Dendritic cell treated with granulocyte-macrophage colony-stimulating factor and Interleukin-4, amounts not matched to agents 40 ng/mL and 50 ng/mL, for 4 days (primary cell): ENCODE measurements at regions not wholly inside any gene's neighbourhood (a gene's known extent, or its start where the extent isn't known, plus 50 kb on each side); places are given as distances from the start of the nearest gene placed in this dataset.
A peak's percentile ranks its signal among the peaks of the same experiment; 100 is the strongest.

Source experiments
- H3K27ac Mint-ChIP-seq: one replicate; pipeline ENCODE4 v1.8.0; 2022; ENCODE audit warnings: mild to moderate bottlenecking, mixed read lengths
- H3K27me3 Mint-ChIP-seq: one replicate; pipeline ENCODE4 v1.8.0; 2022; ENCODE audit warnings: mild to moderate bottlenecking, mixed read lengths
- H3K36me3 Mint-ChIP-seq: one replicate; pipeline ENCODE4 v1.8.0; 2022; ENCODE audit warnings: low read depth, mixed read lengths
- H3K4me1 Mint-ChIP-seq: one replicate; pipeline ENCODE4 v1.8.0; 2022; ENCODE audit warnings: low read depth, mixed read lengths
- H3K4me3 Mint-ChIP-seq: one replicate; pipeline ENCODE4 v1.8.0; 2022; ENCODE audit warnings: mild to moderate bottlenecking, moderate library complexity, mixed read lengths
- H3K9me3 Mint-ChIP-seq: one replicate; pipeline ENCODE4 v1.8.0; 2022; ENCODE audit warnings: mixed read lengths
- intact Hi-C: fragments of 100-400 bp; cut with micrococcal nuclease; formaldehyde crosslinking; loops from one replicate; pipeline ENCODE4 v1.15.0; 2022

DNA sequence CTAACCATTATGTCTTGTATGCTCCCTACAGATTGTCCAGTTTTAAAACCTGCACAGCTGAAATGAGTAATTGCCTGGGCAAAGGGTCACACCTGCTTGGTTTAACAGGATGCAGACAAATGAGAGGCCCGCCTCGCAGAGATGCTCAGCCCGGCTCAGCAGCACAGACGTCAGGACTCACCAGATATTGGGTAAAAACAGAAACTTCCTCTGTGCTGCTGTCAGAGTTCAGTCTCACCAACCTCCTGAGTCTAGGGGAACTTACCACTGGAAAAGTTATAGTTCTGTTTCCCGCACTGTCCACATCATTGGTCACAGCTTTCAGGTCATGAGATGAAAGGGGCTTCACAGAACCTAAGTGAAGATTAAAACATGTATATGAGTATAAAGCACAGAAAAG, 152.5 kb downstream of the ESM1 start:
- Mint-ChIP-seq H3K4me1 (peaks cover 41% of the 10 kb centered on the region), H3K4me3 (no peak overlapping the region), H3K9me3 (no peaks in the 10 kb centered on the region), H3K36me3 (no peaks in the 10 kb centered on the region), H3K27ac (no peak overlapping the region), H3K27me3 (peaks cover 2% of the 10 kb centered on the region)
- intact Hi-C loops: no loop called here

DNA sequence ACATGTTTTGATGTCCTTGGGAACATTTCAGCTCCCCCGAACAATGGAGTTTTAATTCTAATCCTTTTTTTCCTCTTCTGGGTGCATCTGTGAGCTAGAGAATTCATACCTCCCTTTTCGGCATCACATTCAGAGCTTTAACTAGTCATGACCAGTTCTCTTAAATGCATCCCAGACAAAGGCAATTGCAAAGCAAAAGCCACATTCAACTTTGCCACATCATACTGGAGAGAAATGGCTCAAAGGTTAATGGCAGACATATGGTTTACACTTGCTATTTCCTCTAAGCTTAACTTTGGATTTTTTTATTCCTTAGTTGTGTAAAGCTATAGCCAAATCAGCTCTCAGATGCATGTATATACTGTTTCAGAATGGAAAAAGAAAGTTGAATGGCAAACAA, 153.3 kb downstream of the ESM1 start:
- Mint-ChIP-seq H3K27me3 (peaks cover 2% of the 10 kb centered on the region), H3K36me3 (no peaks in the 10 kb centered on the region), H3K9me3 (no peaks in the 10 kb centered on the region), H3K4me3 (no peak overlapping the region), H3K27ac (no peak overlapping the region), H3K4me1 (peaks cover 33% of the 10 kb centered on the region)
- intact Hi-C loops: no loop called here

- Mint-ChIP-seq H3K4me3 (no peak overlapping the region), H3K27ac (no peak overlapping the region), H3K9me3 (no peaks in the 10 kb centered on the region), H3K4me1 (peaks cover 30% of the 10 kb centered on the region), H3K36me3 (no peaks in the 10 kb centered on the region), H3K27me3 (peaks cover 2% of the 10 kb centered on the region)
- intact Hi-C loops: no loop called here
Observed at GRCh38 chr5:54831233-54831632, 154.2 kb downstream of the ESM1 start.

DNA sequence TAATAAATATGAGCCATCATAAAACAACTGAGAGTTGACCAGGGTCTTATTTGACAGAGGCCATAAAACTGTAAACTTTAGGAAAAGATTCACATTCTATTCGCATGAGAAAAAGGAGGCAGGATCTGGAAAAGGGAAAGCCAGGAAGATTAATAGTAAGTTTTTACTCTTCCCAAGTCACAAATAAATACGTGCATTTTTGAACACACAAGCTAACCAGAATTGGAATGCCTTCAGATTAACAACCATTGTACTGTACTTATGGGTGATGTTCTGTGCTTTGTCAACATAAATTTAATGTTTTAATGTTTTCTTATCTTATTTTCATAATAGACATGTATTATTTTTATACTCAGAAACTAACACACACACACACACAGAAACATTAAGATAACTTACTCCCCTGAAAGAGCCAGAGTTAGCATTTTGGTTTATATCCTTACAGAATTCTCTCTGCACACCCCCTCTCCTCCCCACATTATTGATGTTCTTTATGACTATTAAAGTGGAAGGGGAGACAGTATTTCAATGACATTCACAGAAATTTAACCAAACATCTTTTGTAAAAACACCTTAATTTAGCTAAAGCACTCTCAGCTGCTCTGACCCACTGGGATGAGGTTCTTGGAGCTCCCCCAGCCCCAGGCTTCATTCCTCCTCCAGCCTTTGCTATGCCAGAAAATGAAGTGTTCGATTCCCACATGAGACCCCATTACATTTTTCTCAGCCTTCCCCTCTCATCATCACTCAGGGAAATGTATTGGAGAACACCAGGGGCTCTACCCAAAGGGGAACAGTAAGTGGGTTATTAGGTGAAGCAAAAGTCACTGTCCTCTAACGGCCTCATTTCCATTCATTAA, 155.5 kb downstream of the ESM1 start:
- peaks cover 25% of the 10 kb centered on the region for H3K4me1 Mint-ChIP-seq
- intact Hi-C loops: no loop called here
- peaks cover 2% of the 10 kb centered on the region for H3K27me3 Mint-ChIP-seq
- no peak overlapping the region for H3K27ac Mint-ChIP-seq
- H3K4me3 Mint-ChIP-seq: no peak overlapping the region
- no peaks in the 10 kb centered on the region for H3K9me3 Mint-ChIP-seq
- H3K36me3 Mint-ChIP-seq: no peaks in the 10 kb centered on the region

GRCh38 chr5:54829102-54829501, 156.3 kb downstream of the ESM1 start:
- Mint-ChIP-seq H3K27ac (no peak overlapping the region), H3K4me1 (peaks cover 19% of the 10 kb centered on the region), H3K9me3 (no peaks in the 10 kb centered on the region), H3K4me3 (no peak overlapping the region), H3K36me3 (no peaks in the 10 kb centered on the region), H3K27me3 (peaks cover 2% of the 10 kb centered on the region)
- intact Hi-C loops: no loop called here

DNA sequence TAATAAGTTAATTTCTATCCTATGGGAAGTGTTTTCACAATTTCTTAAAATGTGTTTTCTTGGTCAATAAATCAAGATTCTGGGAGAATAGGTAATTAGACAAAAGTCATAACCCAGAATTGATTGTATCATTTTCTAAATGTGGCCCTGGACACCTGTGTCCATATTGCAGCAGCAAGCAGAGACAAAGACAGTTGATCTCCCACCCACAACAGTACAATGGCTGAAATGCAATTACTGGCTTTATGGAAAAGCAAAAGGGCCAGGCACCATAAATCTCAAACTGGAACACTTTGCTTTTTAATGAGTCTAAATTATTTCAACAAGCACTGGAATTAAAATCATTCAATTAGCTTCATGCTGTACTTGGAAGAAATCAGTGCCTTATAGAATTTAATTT, 157.2 kb downstream of the ESM1 start:
- Mint-ChIP-seq H3K27me3 (peaks cover 2% of the 10 kb centered on the region), H3K9me3 (no peaks in the 10 kb centered on the region), H3K27ac (no peak overlapping the region), H3K4me1 (peaks cover 14% of the 10 kb centered on the region), H3K36me3 (no peaks in the 10 kb centered on the region), H3K4me3 (no peak overlapping the region)
- intact Hi-C loops: no loop called here

GRCh38 chr5:54825005-54825404, 160.4 kb downstream of the ESM1 start:
- peaks cover 2% of the 10 kb centered on the region for H3K27me3 Mint-ChIP-seq
- H3K27ac Mint-ChIP-seq: no peak overlapping the region
- no peaks in the 10 kb centered on the region for H3K9me3 Mint-ChIP-seq
- H3K36me3 Mint-ChIP-seq: no peaks in the 10 kb centered on the region
- H3K4me1 Mint-ChIP-seq: peaks cover 20% of the 10 kb centered on the region
- H3K4me3 Mint-ChIP-seq: no peak overlapping the region
- intact Hi-C loops: no loop called here

DNA sequence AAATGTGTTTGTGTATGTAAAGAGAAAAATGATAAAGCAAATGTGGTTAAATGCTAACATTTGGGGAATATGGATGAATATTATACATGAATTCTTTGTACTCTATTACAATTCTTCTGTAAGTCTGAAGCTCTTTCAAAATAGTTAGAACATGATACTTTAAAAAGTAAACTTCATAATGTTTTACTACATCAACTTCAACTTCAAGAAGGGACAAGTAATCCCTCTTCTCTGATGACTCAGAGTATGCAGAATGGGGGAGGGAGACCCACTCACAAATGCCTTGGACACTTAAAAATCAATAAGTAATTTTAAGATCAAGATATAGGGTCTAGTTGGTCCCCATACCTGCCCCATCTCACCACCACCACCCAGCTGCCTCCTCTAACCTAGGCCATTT, 162.4 kb downstream of the ESM1 start:
- no peak overlapping the region for H3K4me3 Mint-ChIP-seq
- H3K27ac Mint-ChIP-seq: no peak overlapping the region
- no peaks in the 10 kb centered on the region for H3K36me3 Mint-ChIP-seq
- intact Hi-C loops: no loop called here
- no peaks in the 10 kb centered on the region for H3K9me3 Mint-ChIP-seq
- no peaks in the 10 kb centered on the region for H3K27me3 Mint-ChIP-seq
- peaks cover 21% of the 10 kb centered on the region for H3K4me1 Mint-ChIP-seq

- H3K27me3 Mint-ChIP-seq: no peaks in the 10 kb centered on the region
- H3K27ac Mint-ChIP-seq: no peak overlapping the region
Observed at GRCh38 chr5:54822324-54822687, 163.1 kb downstream of the ESM1 start.

GRCh38 chr5:54821445-54822323, 163.7 kb downstream of the ESM1 start:
- Mint-ChIP-seq H3K27ac (peak overlapping the region; percentile 3), H3K9me3 (no peaks in the 10 kb centered on the region), H3K4me1 (peaks cover 21% of the 10 kb centered on the region), H3K4me3 (no peak overlapping the region), H3K36me3 (no peaks in the 10 kb centered on the region), H3K27me3 (no peaks in the 10 kb centered on the region)
- intact Hi-C loops: no loop called here

More at GRCh38 chr5:54822324-54822687, 163.1 kb downstream of the ESM1 start:
- Mint-ChIP-seq H3K36me3 (no peaks in the 10 kb centered on the region), H3K4me3 (no peak overlapping the region), H3K9me3 (no peaks in the 10 kb centered on the region), H3K4me1 (peaks cover 21% of the 10 kb centered on the region)
- intact Hi-C loops: no loop called here

DNA sequence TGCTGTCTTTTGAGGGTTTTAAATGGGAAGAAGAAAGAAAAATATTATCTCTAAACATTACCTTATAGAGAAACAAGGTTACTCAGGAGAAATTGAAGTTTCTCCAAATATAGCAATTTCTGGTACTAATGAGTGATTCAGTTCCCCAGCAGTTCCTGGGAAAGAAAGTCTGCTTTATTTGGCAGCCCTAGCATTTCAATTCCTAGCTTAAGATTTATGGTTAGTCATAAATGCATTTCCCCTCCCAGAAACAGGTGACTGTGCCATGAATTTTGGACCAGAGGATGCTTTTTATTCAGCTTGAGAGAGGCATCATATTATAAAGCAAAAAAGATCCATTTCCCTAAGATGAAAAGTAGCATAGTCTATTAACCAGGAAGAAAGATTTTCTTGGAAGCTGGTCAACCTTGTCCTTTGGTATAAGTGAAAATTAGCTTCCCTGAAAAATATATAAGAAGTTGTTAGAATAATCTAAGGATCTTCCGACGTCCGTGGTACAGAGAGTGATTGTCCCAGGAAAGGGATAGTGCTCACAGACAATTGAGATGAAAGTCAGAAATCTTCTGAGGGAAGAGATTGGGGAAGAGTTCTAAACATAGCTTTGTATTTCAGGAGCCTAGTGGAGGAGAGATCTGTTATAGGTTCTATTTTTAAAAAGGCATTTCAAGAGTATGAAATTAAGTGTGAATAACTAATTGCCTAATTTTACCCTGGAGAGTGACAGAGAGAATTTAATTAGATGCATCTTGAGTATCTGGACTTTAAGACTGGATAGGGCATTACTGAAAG, 164.9 kb downstream of the ESM1 start:
- intact Hi-C loops: no loop called here

DNA sequence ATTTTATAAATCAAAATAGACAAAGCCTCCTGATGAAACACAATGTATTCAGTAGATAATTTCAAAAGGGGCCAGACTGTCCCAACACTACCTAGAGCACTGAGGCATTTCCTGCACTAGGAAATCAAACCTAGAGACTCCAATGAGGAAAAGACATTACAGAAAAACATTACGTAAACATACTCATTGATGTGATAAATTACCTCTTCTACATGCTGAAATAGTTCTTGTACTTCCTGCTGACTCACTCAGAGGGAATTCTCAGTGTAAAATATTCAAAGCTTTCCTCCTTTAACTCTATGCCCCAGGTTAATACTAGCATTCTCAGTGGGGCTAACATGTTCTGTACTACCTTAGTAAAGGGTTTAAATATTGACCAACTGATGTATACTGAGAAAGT, 178.0 kb downstream of the ESM1 start:
- intact Hi-C loops: no loop called here
- H3K4me1 Mint-ChIP-seq: peaks cover 5% of the 10 kb centered on the region
- H3K36me3 Mint-ChIP-seq: no peaks in the 10 kb centered on the region
- H3K4me3 Mint-ChIP-seq: no peak overlapping the region
- H3K27me3 Mint-ChIP-seq: no peaks in the 10 kb centered on the region
- no peak overlapping the region for H3K27ac Mint-ChIP-seq
- H3K9me3 Mint-ChIP-seq: no peaks in the 10 kb centered on the region

More for the DNA sequence above, 164.9 kb downstream of the ESM1 start:
- no peaks in the 10 kb centered on the region for H3K27me3 Mint-ChIP-seq
- peaks cover under 1% of the 10 kb centered on the region for H3K9me3 Mint-ChIP-seq
- H3K36me3 Mint-ChIP-seq: no peaks in the 10 kb centered on the region
- no peak overlapping the region for H3K4me3 Mint-ChIP-seq
- H3K4me1 Mint-ChIP-seq: peaks cover 13% of the 10 kb centered on the region
- H3K27ac Mint-ChIP-seq: peak overlapping the region; percentile 3

DNA sequence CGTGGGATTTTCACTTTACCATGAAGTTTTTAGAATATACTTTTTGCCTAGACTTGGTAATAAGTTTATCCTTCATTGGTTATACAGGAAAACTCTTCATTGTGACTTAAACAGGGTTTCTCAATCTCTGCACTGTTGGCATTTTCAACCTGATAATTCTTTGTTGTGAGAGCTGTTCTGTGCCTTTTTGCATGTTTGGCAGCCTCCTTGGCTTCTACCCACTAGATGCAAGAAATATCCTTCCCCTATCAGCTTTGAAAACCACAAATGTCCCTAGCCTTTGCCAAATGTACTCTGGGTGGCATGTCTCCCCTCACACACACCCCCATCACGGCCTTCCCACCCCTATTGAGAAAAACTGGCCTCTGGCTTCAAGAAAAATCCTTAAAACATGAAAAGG, 180.9 kb downstream of the ESM1 start:
- no peak overlapping the region for H3K27ac Mint-ChIP-seq
- intact Hi-C loops: no loop called here
- H3K4me3 Mint-ChIP-seq: no peak overlapping the region

GRCh38 chr5:54804086-54804485, 181.3 kb downstream of the ESM1 start:
- no peaks in the 10 kb centered on the region for H3K9me3 Mint-ChIP-seq
- H3K27ac Mint-ChIP-seq: no peak overlapping the region
- no peaks in the 10 kb centered on the region for H3K36me3 Mint-ChIP-seq
- intact Hi-C loops: no loop called here
- no peaks in the 10 kb centered on the region for H3K27me3 Mint-ChIP-seq
- H3K4me3 Mint-ChIP-seq: no peak overlapping the region
- H3K4me1 Mint-ChIP-seq: peaks cover 19% of the 10 kb centered on the region

More for the DNA sequence above, 180.9 kb downstream of the ESM1 start:
- Mint-ChIP-seq H3K27me3 (no peaks in the 10 kb centered on the region), H3K4me1 (peaks cover 19% of the 10 kb centered on the region), H3K9me3 (no peaks in the 10 kb centered on the region), H3K36me3 (no peaks in the 10 kb centered on the region)
